Erythroblast (primary cell): ENCODE measurements at regions not wholly inside any gene's neighbourhood (a gene's known extent, or its start where the extent isn't known, plus 50 kb on each side); places are given as distances from the start of the nearest gene placed in this dataset.

ENCODE experiments used
- DNase-seq, 2 experiments: peaks; one replicate each; lab custom pipeline; 2025; lab: John Stamatoyannopoulos, UW
- GATA1 ChIP-seq: IDR thresholded peaks from 2 replicates; pipeline ENCODE4 v1.6.1; 2011; ENCODE audit warnings: low read depth, mild to moderate bottlenecking, control low read depth, low read length, moderate library complexity
- POLR2A ChIP-seq: IDR thresholded peaks from 2 replicates; pipeline ENCODE4 v1.6.1; 2011; ENCODE audit warnings: mild to moderate bottlenecking, low read length

GRCh38 chr10:107931808-107932207, 767.3 kb upstream of the SORCS1 start:
- no peak for DNase-seq
- TF ChIP-seq POLR2A (no peak), GATA1 (no peak)

DNA sequence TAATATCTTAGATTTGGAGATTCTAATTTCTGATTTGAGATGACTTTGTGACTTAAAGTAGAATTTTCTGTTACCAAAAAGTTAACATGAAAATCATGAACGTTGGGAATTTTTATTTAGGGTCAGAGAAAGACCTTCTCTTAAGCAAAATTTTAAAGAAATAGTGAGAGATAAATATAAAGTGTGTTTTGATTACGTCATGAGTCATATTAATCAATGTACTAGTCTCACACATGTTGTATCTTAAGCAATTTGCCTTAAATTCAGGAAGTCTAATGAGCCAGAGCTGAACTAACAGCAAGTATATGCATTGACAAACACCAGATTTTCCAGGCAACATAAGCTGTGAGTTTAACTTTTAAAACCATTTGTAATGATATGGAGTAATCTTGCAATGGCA, 765.5 kb upstream of the SORCS1 start:
- TF ChIP-seq POLR2A (no peak), GATA1 (no peak)

GRCh38 chr10:107924458-107924857, 760.0 kb upstream of the SORCS1 start:
- DNase-seq: no peak
- TF ChIP-seq GATA1: no peak
- TF ChIP-seq POLR2A: no peak

More for the DNA sequence above, 765.5 kb upstream of the SORCS1 start:
- DNase-seq: no peak

GRCh38 chr10:107919626-107920235, 755.2 kb upstream of the SORCS1 start:
- TF ChIP-seq POLR2A (no peak), GATA1 (no peak)
- DNase-seq: no peak

GRCh38 chr10:107918171-107918570, 753.7 kb upstream of the SORCS1 start:
- TF ChIP-seq GATA1 (no peak), POLR2A (no peak)
- no peak for DNase-seq

GRCh38 chr10:107915215-107915610, 750.7 kb upstream of the SORCS1 start:
- DNase-seq: no peak
- TF ChIP-seq GATA1: no peak
- no peak for TF ChIP-seq POLR2A

DNA sequence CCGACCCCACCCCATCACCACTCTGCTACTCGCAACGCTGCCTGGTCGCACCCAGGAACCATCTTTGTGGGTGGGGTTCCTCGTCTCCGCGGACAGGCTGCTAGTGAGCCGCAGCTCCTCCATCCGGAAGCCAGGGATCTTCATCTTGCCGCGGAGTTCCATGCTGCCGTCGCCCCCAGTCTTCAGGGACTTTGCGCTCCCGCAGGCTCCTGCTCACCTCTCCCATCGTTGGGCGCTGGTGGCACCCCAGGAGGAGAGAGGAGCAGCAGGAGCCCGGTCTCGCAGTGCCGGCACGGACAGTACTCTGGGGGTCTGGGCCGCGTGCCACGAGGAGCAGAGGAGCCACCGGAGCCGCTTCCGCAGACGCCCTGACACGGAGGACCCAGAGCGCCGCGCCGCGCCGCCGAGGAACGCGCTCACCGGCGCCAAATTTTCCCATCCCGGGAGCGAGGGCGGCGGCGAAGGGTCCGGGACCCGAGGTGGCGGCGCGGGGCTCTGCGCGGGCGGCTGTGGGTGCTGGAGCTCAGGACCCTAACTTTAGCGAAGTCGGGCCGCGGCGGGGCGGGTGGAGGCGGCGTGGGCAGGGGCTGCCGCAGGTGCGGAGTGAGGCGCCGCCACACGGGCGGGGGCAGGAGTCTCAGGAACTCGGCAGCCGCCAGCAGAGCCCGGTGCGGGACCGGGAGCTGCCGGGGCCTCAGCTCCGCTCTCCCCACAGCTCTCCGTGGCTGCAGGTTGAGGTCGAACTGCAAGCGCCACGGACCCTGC, 750.1 kb upstream of the SORCS1 start:
- no peak for DNase-seq
- TF ChIP-seq POLR2A (no peak), GATA1 (no peak)

- no peak for TF ChIP-seq GATA1
- no peak for TF ChIP-seq POLR2A
- no peak for DNase-seq
Measured at GRCh38 chr10:107913317-107914294, 749.1 kb upstream of the SORCS1 start.

DNA sequence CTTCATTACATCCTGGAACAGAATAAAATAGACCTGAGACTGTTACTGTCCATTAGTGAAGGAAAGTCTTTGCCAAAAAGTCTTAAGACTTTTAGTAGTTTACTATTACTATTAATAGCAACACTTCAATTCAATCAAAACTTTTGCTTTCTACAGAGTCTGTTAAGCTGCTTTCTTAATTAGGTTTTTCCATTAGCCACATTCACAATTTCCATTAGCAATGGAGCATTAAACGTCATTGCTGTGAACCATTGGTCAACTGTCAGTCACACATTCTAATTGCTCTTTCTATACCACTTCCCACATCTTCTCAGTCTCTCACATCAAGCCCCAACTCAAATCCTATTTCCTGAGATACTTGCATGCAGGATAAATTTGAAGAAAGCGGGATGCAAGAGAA, 736.6 kb upstream of the SORCS1 start:
- DNase-seq: no peak

GRCh38 chr10:107900131-107900530, 735.6 kb upstream of the SORCS1 start:
- DNase-seq: no peak
- TF ChIP-seq POLR2A (no peak), GATA1 (no peak)

More for the DNA sequence above, 736.6 kb upstream of the SORCS1 start:
- no peak for TF ChIP-seq POLR2A
- no peak for TF ChIP-seq GATA1

- no peak for DNase-seq
- TF ChIP-seq POLR2A: no peak
- no peak for TF ChIP-seq GATA1
Measured at GRCh38 chr10:107899502-107900062, 735.1 kb upstream of the SORCS1 start.

DNA sequence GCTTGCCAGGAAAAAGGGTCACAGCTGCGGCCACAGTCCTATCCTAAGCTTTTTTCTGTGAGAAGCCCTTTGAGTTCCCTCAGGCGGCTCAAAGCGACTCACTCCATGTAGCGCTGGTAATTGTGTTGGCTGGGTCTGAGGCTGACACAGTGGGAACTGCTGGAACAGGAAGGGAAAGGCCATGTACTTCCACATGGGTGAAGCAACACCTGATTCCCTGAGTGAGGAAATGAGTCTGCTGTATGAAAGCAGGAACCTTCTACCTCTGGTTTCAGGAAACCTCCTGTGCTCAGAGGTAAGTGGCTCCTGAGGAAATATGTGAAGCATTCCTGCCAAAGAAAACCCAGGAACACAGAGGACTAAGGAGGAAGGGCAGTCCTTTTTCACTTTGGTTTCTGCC, 734.6 kb upstream of the SORCS1 start:
- TF ChIP-seq GATA1: no peak
- no peak for TF ChIP-seq POLR2A
- DNase-seq: no peak

- DNase-seq: no peak
- TF ChIP-seq GATA1: no peak
- TF ChIP-seq POLR2A: no peak
Measured at GRCh38 chr10:107898392-107898791, 733.9 kb upstream of the SORCS1 start.

- no peak for DNase-seq
- TF ChIP-seq GATA1: no peak
- TF ChIP-seq POLR2A: no peak
Measured at GRCh38 chr10:107894516-107894915, 730.0 kb upstream of the SORCS1 start.
